DOHH2 (cell line): ENCODE measurements at regions not wholly inside any gene's neighbourhood (a gene's known extent, or its start where the extent isn't known, plus 50 kb on each side); places are given as distances from the start of the nearest gene placed in this dataset.

Experiments used
- EZH2phosphoT487 ChIP-seq: fragments of 200-600 bp; sonication (generic); IDR thresholded peaks from 2 replicates; pipeline ENCODE4 v1.6.1; 2017; ENCODE audit warnings: borderline replicate concordance, mild to moderate bottlenecking, antibody characterized with exemption, low read length, moderate library complexity, mixed read lengths
- TF ChIP-seq, protein P1 (sequence below): fragments of 200-600 bp; sonication (generic); IDR thresholded peaks from one replicate; pipeline ENCODE4 v1.5.1; 2014; ENCODE audit warnings: antibody characterized with exemption, mild to moderate bottlenecking, low read depth, low read length; ENCODE audit not compliant: poor library complexity, severe bottlenecking

DNA sequence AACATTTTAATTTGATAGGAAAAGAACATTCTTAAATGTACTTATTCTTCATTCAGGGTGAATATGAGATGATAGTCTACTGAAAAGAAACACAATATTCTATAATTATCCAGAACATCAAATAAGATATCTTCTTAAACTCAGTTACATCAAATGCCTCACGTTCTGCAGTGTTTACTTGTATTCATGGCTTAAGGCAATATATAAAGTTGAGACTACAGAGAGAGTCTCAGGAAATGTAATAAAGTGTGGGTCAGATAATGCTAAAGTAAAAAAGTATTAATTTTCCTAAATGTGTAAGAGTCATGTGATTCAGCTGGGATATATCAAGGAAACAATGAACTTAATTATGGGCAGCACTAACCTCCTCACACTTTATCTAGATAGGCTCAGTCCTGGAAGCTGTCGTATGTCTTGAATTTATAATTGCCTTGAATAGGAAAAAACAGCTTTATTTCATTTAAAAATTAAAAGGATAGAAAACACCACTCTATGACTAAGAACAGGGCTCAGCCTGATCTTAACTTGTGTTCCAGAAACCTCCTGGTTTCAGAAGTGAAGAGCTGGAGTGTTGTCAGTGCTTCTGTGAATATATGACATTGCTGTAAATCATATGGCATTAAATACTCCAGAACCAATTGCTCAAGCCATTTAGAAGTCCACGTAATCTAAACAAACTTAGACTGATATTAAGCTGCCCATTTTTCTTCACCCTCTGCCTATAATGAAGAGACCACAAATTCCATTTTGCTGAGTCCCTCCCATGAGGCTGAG is 240.2 kb downstream of the FSIP2 start:
- TF ChIP-seq, protein P1, sequence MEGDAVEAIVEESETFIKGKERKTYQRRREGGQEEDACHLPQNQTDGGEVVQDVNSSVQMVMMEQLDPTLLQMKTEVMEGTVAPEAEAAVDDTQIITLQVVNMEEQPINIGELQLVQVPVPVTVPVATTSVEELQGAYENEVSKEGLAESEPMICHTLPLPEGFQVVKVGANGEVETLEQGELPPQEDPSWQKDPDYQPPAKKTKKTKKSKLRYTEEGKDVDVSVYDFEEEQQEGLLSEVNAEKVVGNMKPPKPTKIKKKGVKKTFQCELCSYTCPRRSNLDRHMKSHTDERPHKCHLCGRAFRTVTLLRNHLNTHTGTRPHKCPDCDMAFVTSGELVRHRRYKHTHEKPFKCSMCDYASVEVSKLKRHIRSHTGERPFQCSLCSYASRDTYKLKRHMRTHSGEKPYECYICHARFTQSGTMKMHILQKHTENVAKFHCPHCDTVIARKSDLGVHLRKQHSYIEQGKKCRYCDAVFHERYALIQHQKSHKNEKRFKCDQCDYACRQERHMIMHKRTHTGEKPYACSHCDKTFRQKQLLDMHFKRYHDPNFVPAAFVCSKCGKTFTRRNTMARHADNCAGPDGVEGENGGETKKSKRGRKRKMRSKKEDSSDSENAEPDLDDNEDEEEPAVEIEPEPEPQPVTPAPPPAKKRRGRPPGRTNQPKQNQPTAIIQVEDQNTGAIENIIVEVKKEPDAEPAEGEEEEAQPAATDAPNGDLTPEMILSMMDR: no peak
- TF ChIP-seq EZH2phosphoT487: no peak
